GM19452 (cell line): ENCODE measurements at regions not wholly inside any gene's neighbourhood (a gene's known extent, or its start where the extent isn't known, plus 50 kb on each side); places are given as distances from the start of the nearest gene placed in this dataset.
"Not testable (repeated sequence)": the region's sequence is repeated elsewhere in the genome, so short reads cannot be mapped to it uniquely, and the experiment has no call there.

Experiments used
- ATAC-seq: cut with Tn5 transposase; IDR thresholded peaks from one replicate; pipeline ENCODE4 v1.9.1; 2021; ENCODE audit not compliant: unreplicated experiment

DNA sequence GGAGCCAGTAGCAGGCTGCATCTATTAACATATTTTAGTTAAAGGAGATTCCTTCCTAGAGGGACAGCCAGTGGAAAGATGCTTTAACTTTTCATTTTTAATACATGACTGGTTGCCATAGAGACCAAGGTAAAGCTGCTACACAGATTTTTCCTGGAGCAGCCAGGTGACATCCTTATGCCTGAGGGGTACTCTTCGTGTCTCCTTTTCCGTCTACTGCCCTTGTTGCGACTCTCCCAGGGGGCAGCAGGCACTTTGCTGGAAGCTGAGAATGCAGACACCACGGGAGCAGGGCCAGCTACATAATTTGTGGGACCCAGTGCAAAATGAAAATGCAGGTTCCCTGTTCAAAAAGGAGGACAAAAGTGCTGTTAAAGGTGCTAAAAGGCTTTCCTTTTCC is 340.4 kb downstream of the CEP170 start:
- not testable (repeated sequence) for ATAC-seq

DNA sequence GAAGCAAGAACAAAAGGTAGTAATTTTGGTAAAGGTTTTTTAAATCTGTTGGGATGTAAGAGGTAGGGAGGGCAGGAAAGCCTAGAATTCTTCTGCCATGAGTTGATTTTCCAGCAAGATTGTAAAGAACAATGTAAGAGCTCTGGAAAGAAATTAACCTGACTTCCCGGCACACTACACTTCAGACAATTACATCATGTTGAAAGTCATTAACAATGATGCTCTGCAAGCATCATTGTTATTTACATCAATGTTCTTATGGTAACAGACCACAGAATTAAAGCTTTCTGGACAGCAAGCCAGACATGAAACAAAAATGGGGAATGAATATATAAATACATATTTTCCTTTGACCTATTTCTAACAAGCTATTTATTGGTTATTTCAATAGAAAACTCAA is 342.2 kb downstream of the CEP170 start:
- ATAC-seq, result not testable (repeated sequence)

DNA sequence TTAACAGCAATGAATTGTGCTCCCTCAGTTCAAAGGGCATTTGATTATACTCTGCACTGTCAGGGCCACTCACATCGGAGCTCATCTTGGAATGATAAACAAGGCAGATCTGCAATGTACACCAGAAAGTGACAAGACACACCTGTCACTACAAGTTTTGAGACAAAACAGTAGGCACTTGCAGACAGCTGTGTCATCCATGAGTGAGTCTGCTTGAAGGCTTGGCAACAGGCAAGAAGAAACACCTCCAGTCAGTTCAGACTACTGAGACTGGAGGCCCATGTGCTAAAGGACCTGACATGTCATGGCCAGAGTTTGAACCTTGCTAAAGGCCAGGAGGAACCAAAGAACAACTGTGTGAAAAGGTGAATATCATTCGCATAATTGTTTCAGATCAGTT is 354.5 kb downstream of the CEP170 start:
- ATAC-seq, result not testable (repeated sequence)

DNA sequence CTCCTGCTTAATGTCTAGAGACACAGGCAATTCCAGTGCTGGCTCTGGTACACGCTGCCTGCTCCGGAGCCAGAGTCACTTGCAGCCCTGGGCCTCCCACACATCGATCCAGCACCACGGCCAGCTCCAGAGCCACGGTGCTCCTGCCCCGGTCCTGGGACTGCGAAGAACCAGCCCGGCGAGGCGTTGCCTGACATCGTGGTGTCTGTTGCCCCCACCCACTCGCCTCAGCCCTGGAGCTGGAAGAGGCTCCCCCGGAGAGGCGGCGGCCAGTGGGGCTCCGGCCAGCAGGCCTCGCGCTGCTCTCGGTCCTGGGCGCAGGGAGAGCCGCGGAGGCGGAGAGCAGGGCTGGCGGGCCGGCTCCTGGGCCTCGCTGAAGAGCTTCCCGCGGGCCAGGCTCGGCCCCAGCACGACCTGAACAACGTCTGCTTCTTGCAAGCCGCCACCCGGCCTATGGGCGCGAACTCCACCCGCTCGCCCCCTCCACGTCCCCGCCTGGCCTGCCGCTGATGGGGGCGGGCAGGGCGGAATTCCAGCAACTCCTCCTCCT is 364.8 kb downstream of the CEP170 start:
- ATAC-seq, result no peak

DNA sequence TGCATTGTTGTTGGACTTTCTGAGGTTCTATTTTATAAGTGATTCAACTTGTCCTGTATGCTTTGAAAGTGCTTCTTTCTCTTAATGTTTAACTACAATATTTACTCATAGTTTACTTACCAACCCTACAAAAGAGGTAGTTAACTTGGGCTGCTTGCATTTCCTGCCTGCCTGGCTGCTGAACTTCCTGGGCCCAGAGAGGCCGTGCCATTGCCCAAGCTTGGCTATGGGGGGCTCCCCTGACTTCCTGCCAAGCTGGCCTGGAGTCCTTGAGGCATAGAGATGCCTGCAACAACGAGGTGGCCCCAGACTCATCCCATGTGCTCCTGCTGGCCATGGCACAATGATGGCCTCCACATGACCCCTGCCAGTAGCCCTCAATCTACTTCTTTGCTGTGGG is 361.6 kb upstream of the PLD5 start:
- peak; percentile 95 for ATAC-seq

DNA sequence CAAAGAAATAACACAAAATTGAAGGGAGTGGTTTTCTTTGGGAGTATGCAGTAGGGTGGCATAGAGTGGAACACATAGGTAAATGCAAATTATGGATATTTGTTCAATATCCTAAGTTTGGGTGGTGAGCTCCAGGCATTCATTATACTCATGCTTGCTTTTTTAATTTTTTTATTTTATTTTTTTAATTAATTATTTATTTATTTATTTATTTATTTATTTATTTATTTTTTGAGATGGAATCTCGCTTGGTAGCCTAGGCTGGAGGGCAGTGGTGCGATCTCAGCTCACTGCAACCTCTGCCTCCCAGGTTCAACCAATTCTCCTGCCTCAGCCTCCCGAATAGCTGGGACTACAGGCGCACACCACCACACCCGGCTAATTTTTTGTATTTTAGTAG is 355.5 kb upstream of the PLD5 start:
- not testable (repeated sequence) for ATAC-seq

DNA sequence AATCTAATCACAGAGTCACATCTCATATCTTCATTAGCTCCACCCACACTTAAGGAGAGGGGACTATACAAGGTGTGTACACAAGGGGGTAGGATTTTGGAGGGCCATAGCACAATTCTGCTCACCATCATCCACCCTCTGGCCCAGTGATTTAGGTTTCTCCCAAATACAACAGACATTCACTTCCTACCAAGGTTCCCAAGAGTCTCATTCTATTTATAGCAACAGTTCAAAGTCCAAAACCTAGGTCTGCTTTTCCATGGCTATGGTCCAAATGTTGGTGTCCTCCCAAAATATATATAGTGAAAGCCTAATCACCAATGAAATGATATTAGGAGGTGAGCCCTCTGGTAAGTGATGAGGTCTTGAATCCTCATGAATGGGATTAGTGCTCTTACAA is 353.2 kb upstream of the PLD5 start:
- ATAC-seq, result no peak

DNA sequence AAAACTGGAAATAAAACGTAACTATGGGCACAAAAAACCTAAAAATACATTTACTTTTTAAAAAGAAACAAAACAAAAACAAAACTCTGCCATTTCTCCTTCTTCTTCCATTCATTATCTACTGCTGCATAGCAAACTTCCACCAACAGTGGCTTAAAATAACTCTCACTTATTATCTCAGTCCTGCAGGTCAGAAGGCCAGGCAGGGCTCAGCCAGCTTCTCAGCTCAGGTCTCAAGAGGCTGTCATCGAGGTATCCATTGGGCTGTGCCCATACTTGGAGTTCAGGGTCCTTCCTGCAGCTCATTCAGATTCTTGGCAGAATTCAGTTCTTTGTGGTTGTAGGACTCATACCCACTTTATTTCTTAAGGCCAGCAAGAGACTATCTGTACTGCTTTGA is 352.7 kb upstream of the PLD5 start:
- ATAC-seq, result no peak

DNA sequence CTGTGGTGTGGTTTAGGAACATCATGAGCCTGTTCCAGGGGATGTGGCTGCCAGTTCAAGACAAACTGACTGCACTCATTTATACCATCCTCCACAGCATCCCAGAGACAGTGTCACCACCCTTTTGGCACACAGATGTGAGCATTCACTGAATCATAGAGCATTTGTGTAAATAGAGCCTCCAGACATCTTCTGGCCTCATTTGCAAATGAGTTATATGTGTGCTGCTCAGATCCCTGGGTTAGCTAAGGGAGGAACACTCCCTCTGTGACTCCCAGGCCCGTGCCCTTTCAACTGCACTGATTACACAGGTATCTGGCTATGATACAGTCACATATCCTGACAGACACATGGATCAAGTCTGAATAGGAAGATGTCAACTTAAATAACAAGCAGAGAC is 351.5 kb upstream of the PLD5 start:
- ATAC-seq, result no peak

DNA sequence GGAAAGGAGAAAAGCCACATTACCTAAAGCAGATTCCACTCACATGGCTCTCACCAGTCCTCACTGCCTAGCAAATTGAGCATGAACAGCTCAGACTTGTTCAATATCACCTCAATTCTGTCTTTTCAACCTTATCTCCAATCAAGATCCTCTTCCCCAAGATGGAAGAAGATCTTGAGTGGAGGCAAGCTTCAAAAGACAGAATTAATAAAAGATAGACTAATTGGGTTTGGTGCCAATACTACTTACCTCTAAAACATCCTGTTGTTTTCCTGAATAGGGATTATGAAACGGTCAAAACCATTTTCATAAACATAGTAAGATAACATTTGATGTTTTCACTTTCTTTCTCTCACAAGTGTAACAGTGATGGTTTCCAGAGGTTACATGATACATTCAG is 349.2 kb upstream of the PLD5 start:
- no peak for ATAC-seq

DNA sequence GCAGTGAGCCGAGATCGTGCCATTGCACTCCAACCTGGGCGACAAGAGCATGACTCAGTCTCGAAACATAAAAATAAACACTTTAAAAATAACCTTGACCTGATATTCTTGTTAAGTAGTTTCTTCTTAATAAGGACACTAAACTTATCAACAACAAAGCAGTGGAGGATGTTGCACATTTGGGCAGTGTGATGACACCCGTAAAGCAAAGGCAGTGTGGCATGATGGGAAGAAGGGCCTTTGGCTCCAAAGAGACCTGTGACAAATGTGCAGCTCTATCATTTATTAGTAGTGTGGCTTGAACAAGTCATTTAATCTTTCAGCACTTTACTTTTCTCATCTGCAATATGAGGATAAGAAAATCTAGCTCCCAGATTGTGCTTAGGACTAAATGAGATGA is 348.0 kb upstream of the PLD5 start:
- ATAC-seq, result no peak

DNA sequence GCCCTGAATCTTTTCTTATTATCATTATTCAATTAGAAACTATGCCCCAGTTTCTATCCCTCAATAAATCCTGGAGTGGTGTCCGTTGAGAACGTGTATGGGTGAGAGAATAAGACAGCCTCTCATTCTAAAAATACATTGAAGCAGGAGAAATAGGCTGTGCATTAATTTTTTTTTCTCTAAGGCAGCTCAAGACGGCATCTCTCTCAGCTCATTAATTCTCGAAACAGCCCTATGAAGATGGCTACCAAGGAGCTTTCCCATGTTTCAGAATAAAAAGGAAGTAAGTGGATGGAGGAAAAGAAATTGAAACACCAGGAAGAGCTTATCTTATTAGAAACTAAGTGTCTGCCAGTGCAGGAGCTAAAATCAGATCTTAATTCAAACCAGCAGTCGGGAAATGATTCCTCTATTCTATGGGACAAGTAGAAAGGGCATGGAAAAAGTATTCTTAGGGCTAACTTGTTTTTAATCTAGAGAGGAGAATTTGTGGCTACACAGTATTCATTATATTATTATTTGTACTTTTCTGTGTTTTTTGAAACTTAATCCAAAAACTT is 347.1 kb upstream of the PLD5 start:
- no peak for ATAC-seq

DNA sequence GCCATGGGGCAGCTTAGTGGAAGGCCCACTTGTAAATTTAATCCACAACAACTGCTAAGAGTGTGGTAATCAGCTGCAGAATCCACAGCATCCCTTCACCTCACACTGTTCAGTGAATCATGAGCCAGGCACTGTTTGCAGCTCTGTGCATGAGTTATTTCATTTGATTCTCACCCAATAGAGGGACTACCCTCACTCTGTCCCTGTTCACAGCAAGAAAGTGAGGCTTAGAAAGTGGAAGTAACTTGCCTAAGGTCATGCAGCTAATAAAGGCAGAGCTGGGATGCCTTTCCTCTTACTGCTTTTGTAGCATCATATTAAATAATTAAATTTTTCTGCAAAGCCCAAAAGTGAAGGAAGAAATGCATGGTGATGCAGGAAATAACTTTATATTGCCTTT is 346.5 kb upstream of the PLD5 start:
- ATAC-seq, result no peak

DNA sequence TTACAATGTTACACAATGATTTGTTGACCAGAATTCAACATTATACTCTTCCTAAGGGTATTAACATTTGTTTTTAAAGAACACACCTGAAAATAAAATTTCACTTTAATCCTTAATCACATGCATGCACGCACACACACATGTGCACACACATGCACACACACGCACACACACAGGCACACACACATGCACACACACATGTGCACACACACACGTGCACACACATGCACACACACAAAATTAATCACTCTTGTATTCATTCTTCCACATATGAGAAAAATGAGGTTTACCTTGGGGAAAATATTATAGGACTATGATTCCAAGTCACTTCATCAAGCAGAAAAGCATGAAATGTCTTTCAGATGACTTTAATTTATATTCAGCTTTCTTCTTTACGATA is 331.8 kb upstream of the PLD5 start:
- no peak for ATAC-seq

DNA sequence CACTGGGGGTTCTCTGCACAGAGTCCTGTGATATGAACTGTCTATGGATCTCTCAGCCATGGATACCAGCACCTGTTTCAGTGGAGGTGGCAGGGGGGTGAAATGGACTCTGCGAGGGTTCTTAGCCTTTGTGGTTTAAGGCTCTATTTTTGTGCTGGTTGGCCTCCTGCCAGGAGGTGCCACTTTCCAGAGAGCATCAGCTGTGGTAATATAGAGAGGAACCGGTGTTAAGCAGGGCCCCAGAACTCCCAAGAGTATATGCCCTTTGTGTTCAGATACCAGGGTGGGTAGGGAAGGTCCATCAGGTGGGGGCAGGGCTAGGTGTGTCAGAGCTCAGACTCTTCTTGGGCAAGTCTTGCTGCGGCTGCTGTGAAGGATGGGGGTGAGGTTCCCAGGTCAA is 330.0 kb upstream of the PLD5 start:
- ATAC-seq, result no peak

DNA sequence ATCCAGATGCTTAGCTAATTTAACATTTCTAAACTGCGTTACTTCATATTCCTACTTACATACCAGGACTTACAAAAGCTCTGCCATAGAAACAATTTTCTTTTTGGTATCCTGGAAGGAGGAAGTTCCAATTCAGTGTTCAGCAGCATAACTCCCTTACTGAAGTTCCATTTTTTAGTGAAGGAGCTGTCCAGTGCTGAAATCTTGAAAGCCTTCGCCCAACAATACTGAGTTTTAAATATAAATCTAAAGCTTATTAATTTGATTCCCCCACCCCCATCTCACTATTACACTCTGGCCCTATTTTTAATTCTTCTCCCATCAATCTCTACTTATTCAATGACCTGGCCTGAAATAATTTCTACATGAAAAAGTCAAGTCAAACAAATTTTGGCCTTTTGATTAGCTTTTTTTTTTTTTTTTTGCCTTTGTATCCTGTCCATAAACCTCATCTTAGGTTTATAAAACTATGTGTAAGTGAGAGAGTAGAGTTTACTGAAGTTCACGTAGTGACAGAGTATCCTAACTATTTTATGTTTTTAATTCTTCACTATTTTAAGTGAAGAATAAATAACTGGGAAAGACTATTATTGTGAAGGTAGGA is 323.0 kb upstream of the PLD5 start:
- ATAC-seq, result no peak

DNA sequence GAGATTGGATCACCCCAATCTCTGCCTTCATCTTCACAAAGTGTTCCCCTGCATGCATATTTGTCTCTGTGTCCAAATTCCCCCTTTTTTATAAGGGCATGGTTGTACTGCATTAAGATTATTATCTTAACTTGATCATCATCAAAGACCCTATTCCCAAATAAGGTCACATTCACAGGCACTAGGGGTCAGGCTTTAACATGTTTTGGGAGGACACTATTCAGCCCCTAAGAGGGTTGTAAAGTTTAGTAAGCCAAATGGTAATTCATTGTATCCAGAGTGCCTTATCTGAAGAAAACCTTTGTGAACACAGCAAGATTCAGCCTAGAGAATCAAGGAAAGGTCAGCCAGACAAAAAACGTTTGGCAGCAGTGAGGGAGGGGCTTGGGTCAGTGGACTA is 317.6 kb upstream of the PLD5 start:
- ATAC-seq, result no peak

DNA sequence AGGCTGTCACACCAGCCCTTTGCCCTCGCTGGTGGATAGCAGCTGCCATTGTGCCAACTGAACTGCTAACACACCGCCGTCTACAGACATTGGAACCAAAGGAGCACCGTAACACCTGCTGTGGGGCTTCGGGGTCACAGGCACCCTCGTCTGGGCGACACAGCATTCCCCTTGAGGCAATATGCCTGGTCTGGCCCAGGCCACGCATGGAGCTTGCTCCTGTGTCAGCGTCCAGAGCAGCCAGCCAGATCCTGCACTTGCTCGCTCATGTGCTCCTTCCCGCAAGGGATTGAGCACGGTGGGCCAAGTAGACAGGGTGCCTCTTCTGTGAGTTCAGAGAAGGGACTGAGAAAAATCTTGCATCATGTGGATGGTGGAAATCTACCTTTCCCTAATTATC is 314.6 kb upstream of the PLD5 start:
- no peak for ATAC-seq

DNA sequence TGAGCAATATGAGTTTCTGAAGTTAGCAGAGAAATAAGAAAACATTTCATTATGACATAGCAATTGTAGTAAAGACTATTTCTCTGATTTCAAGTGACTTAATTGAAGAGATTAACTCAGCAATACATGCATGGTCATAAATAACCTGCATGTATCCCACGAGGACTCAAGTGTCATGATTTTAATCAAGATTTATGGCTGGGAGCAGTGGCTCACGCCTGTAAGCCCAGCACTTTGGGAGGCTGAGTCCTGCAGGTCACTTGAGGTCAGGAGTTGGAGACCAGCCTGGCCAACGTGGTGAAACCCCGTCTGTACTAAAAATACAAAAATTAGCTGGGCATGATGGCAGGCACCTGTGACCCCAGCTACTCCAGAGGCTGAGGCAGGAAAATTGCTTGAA is 311.9 kb upstream of the PLD5 start:
- no peak for ATAC-seq

DNA sequence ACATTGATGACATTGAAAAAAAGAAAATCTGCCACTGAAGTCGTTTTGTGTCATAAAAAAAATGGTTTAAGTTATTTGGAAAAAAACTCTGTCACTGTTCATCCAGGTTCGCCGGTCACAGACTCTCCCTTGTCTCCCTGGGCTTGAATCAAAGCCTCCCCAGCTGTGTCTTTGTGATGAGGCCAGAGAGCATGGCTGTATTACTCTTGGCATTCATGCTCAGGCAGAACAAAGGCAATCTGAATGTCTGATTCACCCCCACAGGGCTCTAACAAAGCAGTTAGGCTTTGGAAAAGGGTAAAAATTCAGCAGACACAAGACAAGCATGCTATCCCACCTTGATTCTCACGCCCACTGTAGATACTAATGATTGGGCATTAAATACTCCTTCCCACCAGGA is 304.3 kb upstream of the PLD5 start:
- ATAC-seq, result no peak

DNA sequence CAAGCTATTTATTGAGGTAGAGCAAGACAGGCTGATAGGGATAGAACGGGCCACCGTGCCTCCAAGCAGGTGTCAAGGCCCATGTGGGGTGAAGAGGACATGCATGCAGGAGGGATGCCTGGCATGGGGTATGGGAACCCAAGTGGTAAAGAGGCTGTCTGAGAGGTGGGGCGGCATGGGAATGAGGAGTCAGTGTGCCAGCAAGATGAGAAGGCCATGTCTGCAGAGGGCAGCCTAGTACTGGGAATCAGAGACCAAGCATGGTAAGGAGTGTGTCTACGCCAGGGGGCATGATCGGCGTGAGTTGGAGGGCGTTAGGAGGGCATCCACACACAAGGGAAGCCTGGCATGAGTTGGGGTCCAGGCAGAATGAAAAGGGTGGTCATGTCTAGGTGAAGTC is 303.7 kb upstream of the PLD5 start:
- ATAC-seq, result no peak

DNA sequence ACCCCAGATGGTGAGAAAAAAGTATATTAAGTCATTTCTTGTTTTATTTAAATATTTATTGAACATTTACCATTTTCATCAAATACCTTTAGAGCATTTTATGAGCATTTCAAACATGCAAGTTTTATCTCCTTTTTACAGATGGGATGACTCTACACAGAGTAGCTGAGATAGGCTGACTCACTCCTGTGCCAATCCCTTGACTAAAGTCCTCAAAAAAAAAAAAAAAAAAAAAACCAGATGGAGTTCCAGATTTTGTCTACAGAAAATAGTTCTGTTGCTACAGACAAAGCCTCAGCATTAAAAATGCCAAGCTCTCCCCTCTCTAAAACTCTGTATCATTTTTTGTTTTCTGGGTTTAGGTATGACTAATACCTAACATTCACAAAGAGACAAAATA is 303.0 kb upstream of the PLD5 start:
- no peak for ATAC-seq

DNA sequence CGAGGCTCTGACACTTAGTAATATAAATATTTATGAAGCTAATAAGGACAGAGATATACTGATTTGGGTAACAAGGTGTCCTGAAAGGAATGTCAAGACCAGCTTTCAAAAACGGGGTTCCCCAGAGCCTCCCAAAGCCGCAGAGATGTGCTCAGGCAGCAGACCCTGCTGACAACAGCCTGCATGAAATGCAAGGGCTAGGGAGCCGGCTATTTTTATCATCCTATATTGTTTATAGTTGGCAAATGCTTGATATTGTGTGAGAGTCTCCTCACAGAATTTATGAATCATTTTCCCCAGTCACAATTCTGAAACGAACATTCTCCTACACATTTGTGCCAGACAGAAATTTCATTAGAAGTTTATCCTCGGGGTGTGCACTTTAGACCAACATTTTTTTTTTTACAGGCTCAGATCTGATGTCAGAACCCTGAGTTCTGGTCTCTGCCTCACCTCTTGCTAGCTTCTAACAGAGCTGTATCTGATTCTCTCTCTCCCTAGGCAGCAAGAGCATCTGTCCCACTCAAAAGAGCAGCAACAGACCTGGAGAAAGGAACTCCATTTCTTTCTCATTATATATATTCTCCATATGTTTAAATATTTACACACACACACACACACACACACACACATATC is 302.3 kb upstream of the PLD5 start:
- no peak for ATAC-seq
